DMS153 treated with DMSO at 0.1 percent for 48 hours (cell line): ENCODE measurements at regions not wholly inside any gene's neighbourhood (a gene's known extent, or its start where the extent isn't known, plus 50 kb on each side); places are given as distances from the start of the nearest gene placed in this dataset.

Experiments
- DNase-seq: peaks from one replicate; lab custom pipeline; 2025; ENCODE audit not compliant: unreplicated experiment; lab: John Stamatoyannopoulos, UW

DNA sequence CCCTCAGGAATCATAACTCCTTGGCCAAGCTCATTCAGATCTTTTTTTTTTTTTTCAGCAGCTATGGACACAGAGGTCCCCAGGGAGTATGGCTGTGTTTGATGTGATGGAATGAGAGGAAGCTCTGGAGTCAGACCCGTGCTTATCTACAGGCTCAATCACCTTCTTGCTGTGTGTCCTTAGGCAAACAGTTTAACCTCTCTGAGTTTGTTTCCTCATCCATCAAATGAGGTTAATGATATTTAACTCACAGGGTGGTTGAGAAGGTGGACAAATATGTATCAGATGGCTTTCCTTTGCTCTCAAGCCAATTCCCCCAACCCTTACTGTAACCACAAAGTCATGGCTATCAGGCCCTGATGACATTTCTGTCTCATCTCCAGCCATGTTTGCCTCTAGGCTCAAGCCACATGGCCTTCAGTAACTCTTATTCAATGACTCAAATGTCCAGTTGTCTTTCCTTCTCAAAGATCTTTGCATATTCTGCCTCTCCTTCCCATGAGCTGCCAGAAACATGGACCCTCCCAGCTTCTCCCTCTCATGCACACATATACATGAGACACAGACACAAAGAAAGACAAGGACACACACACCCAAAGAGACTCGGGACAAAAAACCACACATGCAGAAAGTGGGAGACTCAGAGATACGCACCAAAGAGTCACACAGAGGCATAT is 303.5 kb upstream of the KAZN start:
- DNase-seq, result no peak

- DNase-seq, result no peak
These were observed 301.7 kb upstream of the KAZN start for GRCh38 chr1:14296795-14297194.

GRCh38 chr1:14297356-14297755 is 301.1 kb upstream of the KAZN start:
- no peak for DNase-seq

DNA sequence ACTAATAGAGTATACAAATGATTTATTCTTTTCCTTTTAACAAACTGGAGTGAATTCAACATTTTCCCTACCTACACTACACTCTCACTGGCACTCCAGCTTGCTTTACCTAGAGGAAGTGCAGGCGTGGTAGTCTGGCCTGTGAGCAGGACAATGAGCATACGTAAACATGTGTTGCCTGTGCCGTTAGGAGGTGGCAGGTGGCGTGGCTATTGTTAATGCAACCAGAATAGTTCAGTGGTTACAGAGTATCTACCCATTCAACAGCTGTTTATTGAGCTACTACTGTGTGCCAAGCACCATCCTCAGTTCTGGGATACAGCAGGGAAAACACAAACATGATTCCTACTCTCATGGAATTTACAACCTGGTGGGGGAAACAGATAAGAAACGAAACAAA is 299.7 kb upstream of the KAZN start:
- no peak for DNase-seq

DNA sequence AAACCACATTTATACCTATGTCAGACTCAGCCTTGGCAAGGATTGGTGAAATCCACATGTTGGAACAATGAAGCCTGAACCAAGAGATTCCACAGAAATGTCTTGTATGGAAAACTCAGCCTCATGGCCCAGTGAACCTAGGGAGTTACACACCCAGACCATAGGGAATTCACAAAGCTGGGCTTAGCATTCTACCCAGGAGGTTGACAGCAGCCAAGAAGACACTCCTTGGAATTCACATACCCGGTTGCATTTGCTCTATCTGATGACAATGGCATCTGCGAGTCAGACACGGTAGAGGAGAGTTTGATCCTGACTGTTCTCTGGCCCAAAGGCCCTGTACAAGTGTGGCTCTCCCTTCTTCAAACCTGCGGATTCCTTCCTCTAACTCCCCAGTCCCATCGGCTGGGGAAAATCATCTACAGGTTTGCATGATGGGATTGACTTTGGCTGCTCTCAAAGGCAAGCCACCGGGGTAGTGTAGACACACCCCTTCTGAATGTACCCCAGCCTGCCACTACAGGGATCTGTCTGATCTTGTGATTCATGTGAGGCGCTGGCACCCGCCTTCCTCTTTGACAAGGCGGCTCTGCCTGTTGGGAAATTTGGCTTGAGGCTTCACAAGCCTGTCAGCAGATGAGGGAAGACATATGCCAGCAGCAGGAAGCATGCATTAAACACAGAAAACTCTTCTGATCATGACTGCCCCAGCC is 297.3 kb upstream of the KAZN start:
- DNase-seq, result no peak

GRCh38 chr1:14301704-14302024 is 296.8 kb upstream of the KAZN start:
- DNase-seq, result no peak

DNA sequence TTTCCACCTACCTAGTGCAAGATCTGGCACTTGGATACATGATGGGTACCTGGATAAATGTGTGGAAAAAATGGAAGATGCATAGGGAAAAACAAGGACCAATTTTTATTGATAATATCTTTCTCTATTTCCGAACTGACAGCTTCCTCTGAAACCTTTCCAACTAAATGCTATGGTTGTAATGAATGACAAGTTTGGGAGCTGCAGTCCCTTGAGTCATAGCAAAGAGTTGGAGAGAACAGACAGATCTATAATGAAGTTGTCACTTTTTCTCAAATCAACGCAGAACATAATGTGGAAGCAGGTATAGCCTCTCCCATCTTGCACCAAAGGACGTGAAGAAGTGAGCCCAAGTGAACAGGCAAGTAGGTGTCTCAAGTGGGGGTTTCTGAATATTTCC is 296.5 kb upstream of the KAZN start:
- no peak for DNase-seq

DNA sequence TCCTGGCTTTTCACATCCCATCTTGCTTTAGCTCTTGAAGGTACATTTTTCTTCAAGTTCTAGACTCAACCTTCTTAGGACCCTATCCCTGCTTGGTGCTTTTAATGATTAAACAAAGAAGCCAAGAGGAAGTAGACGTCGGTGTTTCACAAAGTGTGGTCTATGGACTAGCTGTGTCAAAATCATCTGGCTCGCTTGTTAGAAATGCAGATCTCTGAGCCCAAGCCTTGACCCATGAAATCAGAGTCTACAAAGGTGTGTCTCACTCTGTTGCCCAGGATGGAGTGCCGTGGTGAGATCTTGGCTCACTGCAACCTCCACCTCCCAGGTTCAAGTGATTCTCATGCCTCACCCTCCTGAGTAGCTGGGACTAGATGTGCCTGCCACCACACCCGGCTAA is 295.5 kb upstream of the KAZN start:
- DNase-seq, result no peak

DNA sequence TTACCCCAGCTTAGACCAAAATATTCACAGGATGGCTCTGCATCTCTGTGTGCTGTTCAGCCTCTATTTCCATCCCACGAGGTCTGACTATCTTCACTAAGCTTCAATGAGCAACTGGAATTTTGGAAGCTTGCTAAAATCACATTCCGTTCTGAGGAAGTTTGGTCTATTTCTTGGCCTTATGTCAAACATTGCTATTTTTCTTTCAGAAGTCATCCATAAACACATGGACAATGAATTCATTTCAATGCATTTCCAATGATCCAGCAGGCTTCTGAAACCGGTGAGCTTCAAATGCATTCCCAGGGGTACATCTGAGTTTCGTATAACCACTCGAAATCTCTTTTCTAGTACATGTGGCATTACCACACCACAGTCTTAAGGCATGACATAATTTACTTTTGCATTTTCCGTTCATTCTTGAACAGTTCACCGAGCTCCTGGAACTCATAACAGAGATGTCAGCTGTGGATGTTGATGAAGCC is 294.1 kb upstream of the KAZN start:
- no peak for DNase-seq

DNA sequence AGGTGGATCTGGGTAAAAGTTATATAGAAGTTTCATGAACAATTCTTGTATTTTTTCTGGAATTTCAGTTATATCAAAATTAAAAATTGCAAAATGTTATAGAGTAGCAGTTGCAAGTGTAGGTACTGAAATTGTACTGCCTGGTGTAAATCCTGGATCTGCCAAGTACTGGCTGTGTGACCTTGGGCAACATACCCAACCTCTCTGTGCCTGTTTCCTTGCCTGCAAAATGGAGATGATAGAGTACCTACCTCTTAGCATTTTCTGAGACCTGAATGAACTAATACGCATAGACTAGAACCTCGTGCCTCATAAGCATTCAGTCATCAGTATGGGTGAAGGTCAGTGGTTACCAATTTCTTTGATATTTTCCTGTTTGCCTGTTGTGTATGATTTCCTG is 290.0 kb upstream of the KAZN start:
- DNase-seq, result no peak

DNA sequence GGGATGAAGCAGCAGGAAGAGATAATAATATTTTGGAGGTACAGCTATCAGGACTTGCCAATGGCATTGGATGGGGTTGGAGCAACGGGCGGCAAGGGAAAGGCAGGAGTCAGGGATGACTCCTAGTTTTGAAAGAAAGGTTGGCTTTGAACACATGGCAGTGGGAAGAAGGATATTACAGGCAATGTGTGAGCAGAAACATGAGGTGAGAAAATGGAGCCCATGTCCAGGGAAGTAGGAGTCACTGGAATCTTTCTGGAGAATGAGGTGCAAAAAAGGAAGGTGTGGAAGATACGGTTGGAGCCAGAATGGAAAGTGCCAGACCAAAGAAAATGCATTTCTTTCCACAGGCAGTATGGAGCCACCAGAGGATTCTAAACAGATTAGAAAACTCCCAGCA is 288.5 kb upstream of the KAZN start:
- no peak for DNase-seq

DNA sequence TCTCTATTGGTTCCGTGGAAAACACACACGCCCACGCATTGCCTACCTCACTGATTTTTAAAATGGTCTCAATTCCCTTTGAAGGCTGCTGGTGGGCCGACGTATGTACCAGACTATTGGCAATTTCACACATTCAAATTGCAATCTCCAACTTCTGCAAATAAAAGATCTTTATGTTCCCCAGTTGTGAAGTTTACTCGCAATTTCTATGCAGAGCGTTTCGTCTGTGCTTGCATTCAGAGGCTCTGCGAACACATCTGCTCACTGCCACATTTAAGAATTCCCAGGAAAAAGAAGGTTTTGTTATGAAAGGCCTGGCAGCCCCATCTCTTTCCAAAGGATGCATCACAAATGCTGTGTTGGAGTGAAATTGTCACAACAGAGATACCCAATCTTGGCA is 288.0 kb upstream of the KAZN start:
- DNase-seq, result no peak

DNA sequence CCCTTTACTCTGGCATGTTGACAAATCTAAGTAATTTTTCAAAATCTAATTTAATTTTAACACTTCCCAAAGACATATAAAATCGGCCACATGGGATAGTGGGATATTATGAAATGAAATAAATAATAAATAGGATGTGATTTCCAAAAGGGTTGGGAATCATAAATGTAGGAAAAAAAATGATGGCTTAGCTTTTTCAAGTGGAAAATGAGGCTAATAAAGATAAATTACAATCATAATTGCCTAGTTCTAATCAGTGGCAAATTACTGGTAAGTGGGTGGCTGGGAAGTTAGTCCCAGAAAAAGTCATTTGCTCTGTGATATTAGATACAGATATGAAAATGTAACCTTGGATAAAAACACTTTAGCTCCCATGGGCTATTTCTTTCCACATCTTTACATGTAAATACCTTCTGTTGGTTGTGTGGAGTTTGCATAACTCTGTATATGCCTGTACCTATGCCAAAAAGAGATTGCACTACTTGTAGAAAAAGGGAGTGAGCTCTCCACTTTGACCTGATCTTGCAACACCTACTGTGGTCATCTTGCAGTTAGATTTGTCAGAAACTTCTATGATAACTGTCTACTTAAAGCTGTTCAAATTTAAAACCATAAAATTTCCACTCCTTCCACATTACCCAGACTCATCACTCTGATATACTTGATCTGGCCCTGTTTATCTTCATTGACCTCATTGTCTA is 284.6 kb upstream of the KAZN start:
- DNase-seq, result no peak

- no peak for DNase-seq
These were observed 279.7 kb upstream of the KAZN start for GRCh38 chr1:14318830-14319229.

GRCh38 chr1:14320518-14320917 is 278.0 kb upstream of the KAZN start:
- no peak for DNase-seq

- no peak for DNase-seq
These were observed 277.5 kb upstream of the KAZN start for GRCh38 chr1:14320986-14321385.

DNA sequence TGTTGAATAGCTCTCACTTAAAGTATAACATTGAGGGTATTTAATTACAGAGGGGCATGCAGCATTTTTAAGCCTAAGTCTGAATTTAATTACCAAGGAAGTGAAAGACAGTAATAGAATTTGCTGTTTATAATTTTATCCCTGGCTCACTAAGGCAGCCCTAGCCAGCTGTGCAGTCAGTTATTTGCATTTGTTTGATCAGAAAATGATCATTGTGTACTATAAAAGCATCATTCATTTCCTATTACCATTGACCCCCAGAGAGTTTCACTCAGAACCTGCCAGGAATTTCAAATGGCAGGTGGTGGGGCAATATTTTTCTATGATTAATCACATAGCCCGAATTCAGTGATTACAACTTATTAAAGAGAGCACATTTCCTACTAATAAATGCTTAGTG is 277.1 kb upstream of the KAZN start:
- no peak for DNase-seq

- no peak for DNase-seq
These were observed 274.8 kb upstream of the KAZN start for GRCh38 chr1:14323568-14324247.

DNA sequence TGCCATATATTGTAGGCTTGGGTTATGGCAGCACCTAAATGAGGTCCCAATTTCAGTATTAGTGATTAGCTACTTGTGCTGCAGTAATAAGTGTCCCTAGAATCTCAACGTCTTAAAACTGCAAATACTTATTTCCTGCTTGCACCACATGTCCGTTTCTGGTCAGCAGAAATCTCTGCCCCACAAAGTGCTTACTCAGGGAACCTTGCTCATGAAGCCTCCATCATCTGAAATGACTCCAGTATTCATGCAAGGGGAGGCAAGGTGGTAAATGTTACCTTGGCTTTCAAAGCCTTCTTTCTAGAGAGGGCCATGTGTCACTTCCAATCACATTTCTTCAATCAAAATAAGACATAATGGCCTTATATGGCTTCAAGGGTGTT is 274.2 kb upstream of the KAZN start:
- DNase-seq, result no peak

DNA sequence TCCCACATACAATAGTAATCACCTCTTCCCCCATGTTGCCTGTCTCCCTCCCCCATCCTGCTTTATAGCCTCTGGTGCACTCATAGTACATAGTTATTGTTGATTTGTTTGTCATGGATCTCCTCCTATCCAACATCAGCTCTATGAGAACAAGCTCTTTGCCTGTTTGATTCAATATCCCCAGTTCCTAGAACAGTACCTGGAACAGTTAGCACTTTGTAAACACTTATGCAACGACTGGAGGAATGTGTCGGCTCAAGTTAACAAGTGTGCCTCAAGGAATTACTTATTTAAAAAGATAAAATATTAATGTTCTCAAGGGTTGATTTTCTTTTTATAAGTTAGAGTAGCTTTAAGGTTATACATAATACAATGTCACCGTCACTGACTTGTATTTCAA is 271.6 kb upstream of the KAZN start:
- DNase-seq, result no peak

DNA sequence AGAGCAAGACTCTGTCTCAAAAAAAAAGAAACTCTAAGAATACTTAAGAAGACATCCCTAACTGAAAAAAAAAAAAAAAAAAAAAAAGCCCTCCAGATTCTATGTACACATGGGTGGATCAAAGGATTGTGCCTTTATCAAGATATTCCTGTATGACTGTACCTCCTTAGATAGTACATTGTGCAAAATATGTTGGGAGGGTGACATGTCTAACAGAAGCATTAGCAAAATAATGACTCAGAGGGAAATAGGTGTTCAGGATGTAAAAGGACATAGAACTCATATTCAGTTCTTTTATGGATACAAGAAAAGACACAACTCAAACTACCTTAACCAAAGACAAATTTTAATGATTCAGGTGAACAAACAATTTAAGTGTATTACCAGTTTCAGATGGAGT is 269.8 kb upstream of the KAZN start:
- no peak for DNase-seq

GRCh38 chr1:14332158-14332557 is 266.3 kb upstream of the KAZN start:
- DNase-seq, result no peak
